H1 (cell line): ENCODE measurements at regions not wholly inside any gene's neighbourhood (a gene's known extent, or its start where the extent isn't known, plus 50 kb on each side); places are given as distances from the start of the nearest gene placed in this dataset.

Experiments
- CTCF ChIA-PET: fragments of 300-600 bp; sonication (Branson Sonifier 250); formaldehyde crosslinking; loops from one replicate; lab custom pipeline; 2021; ENCODE audit not compliant: partially characterized antibody; lab: Charles Lee
- POLR2A ChIA-PET: fragments of 300-600 bp; sonication (Branson Sonifier 250); formaldehyde crosslinking; loops from one replicate; lab custom pipeline; 2021; ENCODE audit warnings: inconsistent platforms; ENCODE audit not compliant: partially characterized antibody; lab: Charles Lee
- DNase-seq, 2 experiments: peaks; one replicate each; pipeline versions ENCODE4 v3.0.0 to v3.0.0-alpha.2; 2010 to 2022; ENCODE audit warnings: low spot score in 2 of 2, low read depth in 1 of 2, mixed read lengths in 1 of 2
- FAIRE-seq: peaks from 2 replicates; lab custom pipeline; 2011; peaks lifted over from hg19 to GRCh38; lab: Jason Lieb, UNC
- H2AFZ ChIP-seq: 2 replicates; pipeline ENCODE4 v1.8.1; 2012; ENCODE audit warnings: low read length, inconsistent platforms
- H2AK5ac ChIP-seq: 2 replicates; pipeline ENCODE4 v1.6.1; 2013; ENCODE audit warnings: low read depth, low read length
- H2BK120ac ChIP-seq: replicated peaks from 2 replicates; pipeline ENCODE3; 2013; ENCODE audit warnings: low read depth, low read length, inconsistent platforms
- H2BK12ac ChIP-seq: 2 replicates; pipeline ENCODE4 v1.6.1; 2013; ENCODE audit warnings: low read depth, low read length
- H2BK15ac ChIP-seq: 2 replicates; pipeline ENCODE4 v1.6.1; 2013; ENCODE audit warnings: low read length
- H2BK20ac ChIP-seq: 2 replicates; pipeline ENCODE4 v1.6.1; 2013; ENCODE audit warnings: low read length
- H2BK5ac ChIP-seq: 2 replicates; pipeline ENCODE4 v1.6.1; 2013; ENCODE audit warnings: low read depth, low read length
- H3K14ac ChIP-seq: 2 replicates; pipeline ENCODE4 v1.6.1; 2013; ENCODE audit warnings: inconsistent platforms; ENCODE audit not compliant: insufficient read length
- H3K18ac ChIP-seq: 2 replicates; pipeline ENCODE4 v1.6.1; 2013; ENCODE audit warnings: low read length; ENCODE audit errors: extremely low read depth
- H3K23ac ChIP-seq: 2 replicates; pipeline ENCODE4 v1.6.1; 2013; ENCODE audit warnings: inconsistent platforms; ENCODE audit not compliant: insufficient read length
- H3K23me2 ChIP-seq: 2 replicates; pipeline ENCODE4 v1.6.1; 2013; ENCODE audit warnings: low read depth, low read length
- H3K27ac ChIP-seq: 2 replicates; pipeline ENCODE4 v1.6.1; 2011; ENCODE audit warnings: low read depth, low read length, inconsistent platforms
- H3K27me3 ChIP-seq, 4 experiments: replicated peaks in 1 of 4; 1 replicate in 1 of 4; 2 replicates in 3 of 4; pipeline versions ENCODE4 v1.6.1 to v1.8.1; 2011 to 2013; ENCODE audit warnings: low read length in 3 of 4, mild to moderate bottlenecking in 3 of 4, inconsistent platforms in 2 of 4, mixed read lengths in 2 of 4, moderate library complexity in 1 of 4; ENCODE audit not compliant: control insufficient read depth in 3 of 4, insufficient read depth in 3 of 4; ENCODE audit errors: extremely low read depth in 1 of 4
- H3K36me3 ChIP-seq, 4 experiments: 2 replicates each; pipeline versions ENCODE4 v1.6.1 to v1.8.1; 2011 to 2013; ENCODE audit warnings: mild to moderate bottlenecking in 4 of 4, low read length in 3 of 4, moderate library complexity in 2 of 4, control low read depth in 1 of 4, inconsistent platforms in 1 of 4; ENCODE audit not compliant: insufficient read depth in 4 of 4, control insufficient read depth in 2 of 4
- H3K4ac ChIP-seq: replicated peaks from 2 replicates; pipeline ENCODE3; 2013; ENCODE audit warnings: low read length, low read depth, mixed read lengths, inconsistent platforms; ENCODE audit not compliant: insufficient read length
- H3K4me1 ChIP-seq, 4 experiments: replicated peaks in 1 of 4; 1 replicate in 1 of 4; 2 replicates in 3 of 4; pipeline versions ENCODE4 v1.6.1 to v1.8.1; 2011 to 2013; ENCODE audit warnings: low read length in 3 of 4, inconsistent platforms in 2 of 4, mixed read lengths in 1 of 4; ENCODE audit not compliant: insufficient read depth in 4 of 4, control insufficient read depth in 3 of 4
- H3K4me2 ChIP-seq, 2 experiments: 2 replicates each; pipeline versions ENCODE4 v1.6.1 to v1.8.1; 2011 to 2013; ENCODE audit warnings: low read depth in 2 of 2, low read length in 2 of 2, control low read depth in 1 of 2, inconsistent platforms in 1 of 2, mild to moderate bottlenecking in 1 of 2; ENCODE audit not compliant: insufficient read depth in 1 of 2
- H3K4me3 ChIP-seq, 4 experiments: fragments of 200-600, 300-600 bp in 1 of 4; sonication (generic), shearing (Covaris generic), sonication (Bioruptor Twin) in 1 of 4; 2 replicates each; pipeline versions ENCODE4 v1.5.1 to v1.8.1; 2011 to 2016; ENCODE audit warnings: low read length in 4 of 4, low read depth in 3 of 4, control low read depth in 2 of 4, inconsistent platforms in 2 of 4, mild to moderate bottlenecking in 2 of 4, mixed read lengths in 1 of 4, moderate library complexity in 1 of 4; ENCODE audit not compliant: insufficient read depth in 2 of 4; ENCODE audit errors: extremely low read depth in 1 of 4
- H3K56ac ChIP-seq: replicated peaks from 2 replicates; pipeline ENCODE3; 2013; ENCODE audit warnings: low read depth, mild to moderate bottlenecking, mixed read lengths, low read length, inconsistent platforms; ENCODE audit not compliant: insufficient read length
- H3K79me1 ChIP-seq: 2 replicates; pipeline ENCODE4 v1.6.1; 2013; ENCODE audit warnings: low read depth, low read length, control low read depth
- H3K79me2 ChIP-seq, 2 experiments: 2 replicates each; pipeline versions ENCODE4 v1.6.1 to v1.8.1; 2012 to 2013; ENCODE audit warnings: low read length in 2 of 2, mild to moderate bottlenecking in 2 of 2, inconsistent platforms in 1 of 2; ENCODE audit not compliant: insufficient read depth in 2 of 2, control insufficient read depth in 1 of 2
- H3K9ac ChIP-seq, 4 experiments: replicated peaks in 1 of 4; 1 replicate in 1 of 4; 2 replicates in 3 of 4; pipeline versions ENCODE4 v1.6.1 to v1.8.1; 2011 to 2013; ENCODE audit warnings: low read depth in 3 of 4, low read length in 3 of 4, control low read depth in 2 of 4, mild to moderate bottlenecking in 2 of 4, moderate library complexity in 2 of 4, inconsistent platforms in 1 of 4; ENCODE audit errors: extremely low read depth in 1 of 4
- H3K9me3 ChIP-seq, 2 experiments: 2 replicates each; pipeline versions ENCODE4 v1.6.1 to v1.8.1; 2012 to 2013; ENCODE audit warnings: mild to moderate bottlenecking in 2 of 2, moderate library complexity in 2 of 2, control low read depth in 1 of 2, inconsistent platforms in 1 of 2, low read depth in 1 of 2, low read length in 1 of 2, mixed read lengths in 1 of 2; ENCODE audit not compliant: insufficient read depth in 2 of 2
- H4K20me1 ChIP-seq, 2 experiments: replicated peaks in 1 of 2; 2 replicates each; pipeline versions ENCODE3 to v1.8.1; 2011 to 2013; ENCODE audit warnings: inconsistent platforms in 2 of 2, low read length in 2 of 2, mild to moderate bottlenecking in 1 of 2; ENCODE audit not compliant: insufficient read depth in 2 of 2, control insufficient read depth in 1 of 2
- H4K5ac ChIP-seq: 2 replicates; pipeline ENCODE4 v1.6.1; 2013; ENCODE audit warnings: low read length, low read depth, mixed read lengths, inconsistent platforms; ENCODE audit not compliant: insufficient read length
- H4K8ac ChIP-seq: 2 replicates; pipeline ENCODE4 v1.8.0; 2013; ENCODE audit warnings: mild to moderate bottlenecking, moderate library complexity, low read length, inconsistent platforms; ENCODE audit not compliant: insufficient read depth; ENCODE audit errors: extremely low read depth
- H4K91ac ChIP-seq: replicated peaks from 2 replicates; pipeline ENCODE3; 2013; ENCODE audit warnings: low read length, mixed read lengths, inconsistent platforms; ENCODE audit not compliant: insufficient read length
- NRF1 ChIP-seq: IDR thresholded peaks from 2 replicates; pipeline ENCODE4 v1.6.1; 2011; ENCODE audit warnings: mild to moderate bottlenecking, low read depth, low read length, improper control_type of control experiment
- SP1 ChIP-seq: IDR thresholded peaks from 2 replicates; pipeline ENCODE4 v1.6.1; 2011; ENCODE audit warnings: low read depth, low read length
- whole genome bisulfite sequencing, 2 experiments: shearing (Covaris generic) in 1 of 2; methylation state at CpG; one replicate each; pipeline versions ENCODE4 v1.1.6 to v1.1.7; 2013 to 2015; ENCODE audit warnings: low lambda C conversion rate in 2 of 2, mixed read lengths in 2 of 2, inconsistent platforms in 1 of 2, low coverage in 1 of 2, missing lambda C conversion rate in 1 of 2; ENCODE audit not compliant: insufficient replicate concordance in 2 of 2, insufficient coverage in 1 of 2, insufficient read length in 1 of 2; ENCODE audit errors: extremely low coverage in 1 of 2, missing lambda C conversion rate in 1 of 2; 5-methylcytosine and 5-hydroxymethylcytosine counted together

GRCh38 chr2:107255744-107256143, 369.8 kb upstream of the ST6GAL2 start:
- no peak overlapping the region for H2BK15ac ChIP-seq
- H4K20me1 ChIP-seq: no peaks in the 10 kb centered on the region
- no peak overlapping the region for H3K27ac ChIP-seq
- no peaks in the 10 kb centered on the region for H3K9me3 ChIP-seq
- H3K4ac ChIP-seq: no peak overlapping the region
- ChIA-PET CTCF (interaction anchor here (0.8 kb wide), 1 partner anchor 30 kb away, joined by 3 read pairs; no protein-coding TSS in a partner anchor), POLR2A (no interaction called here)
- no peak overlapping the region for H2BK12ac ChIP-seq
- H2BK20ac ChIP-seq: no peak overlapping the region
- no peak overlapping the region for H2AK5ac ChIP-seq
- no peak overlapping the region for H2BK5ac ChIP-seq
- no peak overlapping the region for H2BK120ac ChIP-seq
- no peak for DNase-seq
- no peak overlapping the region for H4K5ac ChIP-seq
- no peak for FAIRE-seq
- H3K79me1 ChIP-seq: no peaks in the 10 kb centered on the region
- H3K4me2 ChIP-seq: no peak overlapping the region
- H3K23me2 ChIP-seq: no peaks in the 10 kb centered on the region
- no peak overlapping the region for H3K18ac ChIP-seq
- H3K79me2 ChIP-seq: no peaks in the 10 kb centered on the region
- no peak overlapping the region for H3K14ac ChIP-seq
- no peak overlapping the region for H2AFZ ChIP-seq
- H4K91ac ChIP-seq: no peak overlapping the region
- 94% methylated on average over 14 of the region's 14 CpGs; no CpG with 5 or more reads in 1 of the 2 experiments for WGBS, 2 experiments
- no peaks in the 10 kb centered on the region for H3K36me3 ChIP-seq
- no peak overlapping the region for H3K23ac ChIP-seq
- no peak overlapping the region for H3K9ac ChIP-seq
- H4K8ac ChIP-seq: no peak overlapping the region
- H3K27me3 ChIP-seq: no peaks in the 10 kb centered on the region
- H3K56ac ChIP-seq: no peak overlapping the region
- no peak for TF ChIP-seq NRF1
- TF ChIP-seq SP1: no peak
- no peaks in the 10 kb centered on the region for H3K4me1 ChIP-seq
- H3K4me3 ChIP-seq: no peak overlapping the region
